HepG2 (cell line): ENCODE measurements at regions not wholly inside any gene's neighbourhood (a gene's known extent, or its start where the extent isn't known, plus 50 kb on each side); places are given as distances from the start of the nearest gene placed in this dataset.

ENCODE experiments used
- ATAC-seq: fragments of 200-7000 bp; cut with Tn5 transposase; 3 replicates; pipeline ENCODE4 v1.9.1; 2020; ENCODE audit warnings: mild to moderate bottlenecking, moderate library complexity
- BruUV-seq: library from RNA; stranded (reverse); fragments of 400-500 nt; replicated peaks from 2 replicates; lab custom pipeline; 2021; lab: Mats Ljungman, UMichigan
- CTCF ChIA-PET: fragments of 300-600 bp; formaldehyde crosslinking; extraction: SDS; loops from one replicate; lab custom pipeline; 2021; ENCODE audit warnings: low total read pairs, inconsistent platforms, low intra/inter-chr PET ratio; lab: Yijun Ruan, JAX
- POLR2A ChIA-PET: fragments of 350-600 bp; sonication (Branson Sonifier 250); formaldehyde crosslinking; loops from one replicate; lab custom pipeline; 2020; ENCODE audit warnings: antibody characterized with exemption, inconsistent platforms; lab: Yijun Ruan, JAX
- DNase-seq: peaks from one replicate; pipeline ENCODE4 v3.0.0-alpha.2; 2015; ENCODE audit warnings: low spot score
- FAIRE-seq: peaks from 3 replicates; lab custom pipeline; 2011; peaks lifted over from hg19 to GRCh38; lab: Jason Lieb, UNC
- H2AFZ ChIP-seq: one replicate; pipeline ENCODE4 v1.6.1; 2011; ENCODE audit warnings: low read length, inconsistent platforms
- H3K27ac ChIP-seq: fragments of 300-600 bp; 3 replicates; pipeline ENCODE4 v1.8.0; 2011; ENCODE audit warnings: mixed run types, mild to moderate bottlenecking, mixed read lengths, low read length, inconsistent platforms; ENCODE audit not compliant: insufficient read depth; ENCODE audit errors: extremely low read length
- H3K27me3 ChIP-seq, 2 experiments: fragments of 200-600 bp in 1 of 2; 2 replicates in 1 of 2; 3 replicates in 1 of 2; pipeline versions ENCODE4 v1.6.0 to v1.8.0; 2011; ENCODE audit warnings: low read length in 2 of 2, mild to moderate bottlenecking in 2 of 2, moderate library complexity in 2 of 2, inconsistent platforms in 1 of 2; ENCODE audit not compliant: insufficient read depth in 2 of 2, control insufficient read depth in 1 of 2
- H3K36me3 ChIP-seq, 2 experiments: fragments of 200-600 bp in 1 of 2; replicated peaks in 1 of 2; 2 replicates in 1 of 2; 3 replicates in 1 of 2; pipeline versions ENCODE4 v1.5.1 to v1.8.0; 2011; ENCODE audit warnings: low read length in 2 of 2, inconsistent platforms in 1 of 2; ENCODE audit not compliant: insufficient read depth in 2 of 2, control insufficient read depth in 1 of 2
- H3K4me1 ChIP-seq: 2 replicates; pipeline ENCODE4 v1.5.1; 2012; ENCODE audit warnings: low read length, inconsistent platforms; ENCODE audit not compliant: insufficient read depth
- H3K4me2 ChIP-seq: 2 replicates; pipeline ENCODE4 v1.6.0; 2011; ENCODE audit warnings: low read depth, low read length, inconsistent platforms
- H3K4me3 ChIP-seq, 3 experiments: fragments of 200-600 bp in 1 of 3; sonication (generic), shearing (Covaris generic) in 1 of 3; replicated peaks in 1 of 3; 2 replicates each; pipeline ENCODE4 v1.5.1; 2011 to 2016; ENCODE audit warnings: low read length in 3 of 3, inconsistent platforms in 2 of 3, low read depth in 2 of 3, mild to moderate bottlenecking in 2 of 3, control low read depth in 1 of 3, mixed read lengths in 1 of 3; ENCODE audit not compliant: insufficient read depth in 1 of 3
- H3K79me2 ChIP-seq: one replicate; pipeline ENCODE4 v1.6.1; 2011; ENCODE audit warnings: low read length, inconsistent platforms; ENCODE audit not compliant: insufficient read depth
- H3K9ac ChIP-seq: 2 replicates; pipeline ENCODE4 v1.6.0; 2011; ENCODE audit warnings: mild to moderate bottlenecking, low read depth, low read length, inconsistent platforms; ENCODE audit not compliant: insufficient read depth
- H3K9me3 ChIP-seq: 2 replicates; pipeline ENCODE4 v1.5.1; 2012; ENCODE audit warnings: mild to moderate bottlenecking, low read length
- H4K20me1 ChIP-seq: 2 replicates; pipeline ENCODE4 v1.6.0; 2011; ENCODE audit warnings: inconsistent platforms, mild to moderate bottlenecking, low read length, moderate library complexity; ENCODE audit not compliant: insufficient read depth
- AGO1 ChIP-seq: fragments of 200-400 bp; formaldehyde crosslinking; IDR thresholded peaks from 2 replicates; pipeline ENCODE4 v1.6.1; 2017; ENCODE audit warnings: mild to moderate bottlenecking, low read depth, low read length, moderate library complexity; ENCODE audit not compliant: poor library complexity, severe bottlenecking
- ATF3 ChIP-seq: sonication (generic); formaldehyde crosslinking; IDR thresholded peaks from 2 replicates; pipeline ENCODE4 v1.4.0; 2020; ENCODE audit warnings: missing genetic modification reagents
- CHCHD3 ChIP-seq: sonication (generic); formaldehyde crosslinking; IDR thresholded peaks from 2 replicates; pipeline ENCODE4 v1.8.0; 2022; ENCODE audit warnings: mild to moderate bottlenecking, missing genetic modification reagents, moderate library complexity
- ETV6 ChIP-seq: sonication (generic); formaldehyde crosslinking; conservative IDR thresholded peaks from 2 replicates; pipeline ENCODE4 v1.4.0; 2020; ENCODE audit warnings: missing genetic modification reagents
- HIVEP1 ChIP-seq: sonication (generic); formaldehyde crosslinking; IDR thresholded peaks from 2 replicates; pipeline ENCODE4 v1.4.0; 2020; ENCODE audit warnings: mild to moderate bottlenecking, missing genetic modification reagents
- HNRNPH1 ChIP-seq: fragments of 200-400 bp; formaldehyde crosslinking; optimal IDR thresholded peaks from 2 replicates; pipeline ENCODE3; 2017; ENCODE audit warnings: mild to moderate bottlenecking, low read depth, low read length
- KAT8 ChIP-seq: IDR thresholded peaks from 2 replicates; pipeline ENCODE4 v1.6.1; 2016; ENCODE audit warnings: missing genetic modification reagents, missing compliant biosample characterization
- NFKBIZ ChIP-seq: IDR thresholded peaks from 2 replicates; pipeline ENCODE4 v1.6.1; 2018; ENCODE audit warnings: missing genetic modification reagents, missing compliant biosample characterization
- NR2F6 ChIP-seq, 2 experiments: IDR thresholded peaks; 2 replicates each; pipeline ENCODE4 v1.6.1; 2016; ENCODE audit warnings: antibody characterized with exemption in 1 of 2, mild to moderate bottlenecking in 1 of 2
- RBAK ChIP-seq: sonication (generic); formaldehyde crosslinking; IDR thresholded peaks from 2 replicates; pipeline ENCODE4 v1.5.1; 2020; ENCODE audit warnings: mild to moderate bottlenecking, missing genetic modification reagents
- SOX13 ChIP-seq, 3 experiments: fragments of 450-650 bp in 1 of 3; sonication (generic) in 1 of 3; formaldehyde crosslinking in 1 of 3; IDR thresholded peaks in 2 of 3; conservative IDR thresholded peaks in 1 of 3; 2 replicates each; pipeline versions ENCODE4 v1.5.0 to v1.6.1; 2016 to 2020; ENCODE audit warnings: antibody characterized with exemption in 1 of 3, mild to moderate bottlenecking in 1 of 3, missing compliant biosample characterization in 1 of 3, missing genetic modification reagents in 1 of 3, moderate library complexity in 1 of 3
- SP5 ChIP-seq: IDR thresholded peaks from 2 replicates; pipeline ENCODE4 v1.6.1; 2016; ENCODE audit warnings: low read depth, borderline replicate concordance
- ZNF232 ChIP-seq: sonication (generic); formaldehyde crosslinking; IDR thresholded peaks from 2 replicates; pipeline ENCODE4 v1.4.0; 2020; ENCODE audit warnings: missing genetic modification reagents, borderline replicate concordance
- ZNF318 ChIP-seq: sonication (generic); formaldehyde crosslinking; IDR thresholded peaks from 2 replicates; pipeline ENCODE4 v1.4.0; 2020; ENCODE audit warnings: mild to moderate bottlenecking, missing genetic modification reagents
- ZNF510 ChIP-seq: sonication (generic); formaldehyde crosslinking; IDR thresholded peaks from 2 replicates; pipeline ENCODE4 v1.4.0; 2020; ENCODE audit warnings: low read depth, mild to moderate bottlenecking, missing genetic modification reagents
- WGBS: methylation state at CpG from one replicate; pipeline ENCODE4 v1.1.6; 2017; ENCODE audit warnings: low lambda C conversion rate; 5-methylcytosine and 5-hydroxymethylcytosine counted together
- in situ Hi-C: cut with HindIII; loops from 2 replicates; pipeline ENCODE4 v1.10.0; 2017; ENCODE audit warnings: low pct_unique_long_range_greater_than_20kb; ENCODE audit not compliant: extremely low pct_ligation_motif_present
- intact Hi-C: fragments of 100-400 bp; cut with micrococcal nuclease; formaldehyde crosslinking; loops from one replicate; pipeline ENCODE4 v1.10.0; 2022; ENCODE audit not compliant: unreplicated experiment

- no TSS peak for BruUV-seq
- TF ChIP-seq HIVEP1 (no peak), ZNF318 (no peak), NR2F6 (IDR thresholded peaks at IDR 0.05) (no peak), NR2F6 (CRISPR knock-in tag; IDR thresholded peaks at IDR 0.05) (no peak), AGO1 (no peak), SP5 (no peak), ATF3 (CRISPR knock-in tag) (no peak), NFKBIZ (no peak), HNRNPH1 (no peak), SOX13 (IDR thresholded peaks at IDR 0.05) (no peak), SOX13 (CRISPR knock-in tag; conservative IDR thresholded peaks at IDR 0.05 in 1 of 2, IDR thresholded peaks at IDR 0.05 in 1 of 2) (no peak), RBAK (CRISPR knock-in tag) (no peak), ETV6 (CRISPR knock-in tag) (no peak), KAT8 (no peak), ZNF232 (CRISPR knock-in tag) (no peak), ZNF510 (no peak), CHCHD3 (no peak)
These were observed 382.6 kb downstream of the RASEF start for GRCh38 chr9:82680179-82680935.

More at GRCh38 chr9:82680179-82680935, 382.6 kb downstream of the RASEF start:
- Histone ChIP-seq H3K9ac (no peak overlapping the region), H3K9me3 (no peaks in the 10 kb centered on the region), H3K4me3 (no peak overlapping the region), H3K79me2 (no peaks in the 10 kb centered on the region), H3K36me3 (no peaks in the 10 kb centered on the region), H3K27me3 (no peaks in the 10 kb centered on the region), H4K20me1 (no peaks in the 10 kb centered on the region), H3K4me2 (no peak overlapping the region), H3K27ac (no peak overlapping the region), H2AFZ (no peak overlapping the region), H3K4me1 (no peaks in the 10 kb centered on the region)
- intact Hi-C loops (no loop called here), in situ Hi-C loops (no loop called here)
- ATAC-seq, result no peak
- ChIA-PET CTCF (no interaction called here), POLR2A (no interaction called here)
- 21% methylated on average over 12 of the region's 13 CpGs for WGBS
- DNase-seq, result no peak
- FAIRE-seq, result no peak
